Esophagus muscularis mucosa (tissue), 3 donors: ENCODE measurements at regions not wholly inside any gene's neighbourhood (a gene's known extent, or its start where the extent isn't known, plus 50 kb on each side); places are given as distances from the start of the nearest gene placed in this dataset.

Experiments
- CTCF ChIP-seq, 3 experiments: fragments of 200-600 bp in 2 of 3; fragments of 450-650 bp in 1 of 3; sonication (generic) in 2 of 3; IDR thresholded peaks; one replicate each; pipeline ENCODE4 v1.5.1; 2017 to 2019; ENCODE audit warnings: antibody characterized with exemption in 3 of 3, mild to moderate bottlenecking in 2 of 3, moderate library complexity in 1 of 3
- POLR2A ChIP-seq: fragments of 450-650 bp; IDR thresholded peaks from one replicate; pipeline ENCODE4 v1.6.1; 2017; ENCODE audit warnings: antibody characterized with exemption, moderate library complexity, mild to moderate bottlenecking, low read depth

GRCh38 chr2:147558620-147559019 is 286.2 kb upstream of the ACVR2A start:
- TF ChIP-seq POLR2A, result no peak
- TF ChIP-seq CTCF (IDR thresholded peaks at IDR 0.05), result no peak
